HCT116 (cell line): ENCODE measurements at regions not wholly inside any gene's neighbourhood (a gene's known extent, or its start where the extent isn't known, plus 50 kb on each side); places are given as distances from the start of the nearest gene placed in this dataset.

ENCODE experiments used
- ATAC-seq: fragments of 200-7000 bp; cut with Tn5 transposase; 2 replicates; pipeline ENCODE4 v1.9.1; 2020; ENCODE audit warnings: mild to moderate bottlenecking, moderate library complexity
- BruUV-seq: library from RNA; stranded (reverse); fragments of 400-500 nt; replicated peaks from 2 replicates; lab custom pipeline; 2021; lab: Mats Ljungman, UMichigan
- CTCF ChIA-PET: fragments of 300-600 bp; sonication (Branson Sonifier 250); formaldehyde crosslinking; loops from one replicate; lab custom pipeline; 2021; ENCODE audit warnings: antibody characterized with exemption; lab: Charles Lee
- POLR2A ChIA-PET: fragments of 300-600, 350-600 bp; sonication (Branson Sonifier 250); formaldehyde crosslinking; loops from one replicate; lab custom pipeline; 2021; ENCODE audit warnings: antibody characterized with exemption; lab: Charles Lee
- RAD21 ChIA-PET, 2 experiments: fragments of 300-600 bp; sonication (Branson Sonifier 250); formaldehyde crosslinking; loops; one replicate each; lab custom pipeline; 2023; ENCODE audit warnings: low total read pairs in 2 of 2; ENCODE audit not compliant: uncharacterized antibody in 2 of 2, unreplicated experiment in 2 of 2, low non-redundant PET in 1 of 2; lab: Charles Lee
- DNase-seq: peaks from one replicate; pipeline ENCODE4 v3.0.0-alpha.2; 2010; ENCODE audit warnings: low read depth, low spot score
- H2AFZ ChIP-seq: fragments of 200-600 bp; shearing (Covaris generic), sonication (generic); 2 replicates; pipeline ENCODE4 v1.6.1; 2017; ENCODE audit warnings: low read depth, mixed run types, mixed read lengths, antibody characterized with exemption, low read length; ENCODE audit not compliant: poor library complexity, severe bottlenecking
- H3K27ac ChIP-seq: 2 replicates; pipeline ENCODE4 v1.5.1; 2012; ENCODE audit warnings: low read depth, low read length
- H3K27me3 ChIP-seq: fragments of 200-600 bp; sonication (generic); 2 replicates; pipeline ENCODE4 v1.6.1; 2016; ENCODE audit warnings: mixed run types, low read length, mixed read lengths; ENCODE audit not compliant: insufficient read depth
- H3K36me3 ChIP-seq, 2 experiments: fragments of 200-500 bp in 1 of 2; fragments of 200-600 bp in 1 of 2; sonication (Bioruptor generic) in 1 of 2; sonication (generic) in 1 of 2; 2 replicates each; pipeline versions ENCODE4 v1.5.1 to v1.6.1; 2014 to 2016; ENCODE audit warnings: low read length in 2 of 2, inconsistent platforms in 1 of 2, mixed read lengths in 1 of 2, mixed run types in 1 of 2; ENCODE audit not compliant: insufficient read depth in 2 of 2, control insufficient read depth in 1 of 2
- H3K4me1 ChIP-seq, 2 experiments: fragments of 200-600 bp in 1 of 2; sonication (generic) in 1 of 2; 2 replicates each; pipeline versions ENCODE4 v1.5.1 to v1.6.1; 2012 to 2017; ENCODE audit warnings: low read length in 2 of 2, inconsistent platforms in 1 of 2, mild to moderate bottlenecking in 1 of 2, mixed read lengths in 1 of 2, mixed run types in 1 of 2, moderate library complexity in 1 of 2; ENCODE audit not compliant: insufficient read depth in 2 of 2, control insufficient read depth in 1 of 2
- H3K4me2 ChIP-seq: fragments of 200-600 bp; sonication (generic); 2 replicates; pipeline ENCODE4 v1.6.1; 2017; ENCODE audit warnings: mixed run types, low read length, mixed read lengths
- H3K4me3 ChIP-seq, 2 experiments: fragments of 200-600 bp in 1 of 2; sonication (generic) in 1 of 2; replicated peaks in 1 of 2; 2 replicates each; pipeline ENCODE4 v1.5.1; 2011 to 2016; ENCODE audit warnings: low read length in 2 of 2, control low read depth in 1 of 2, low read depth in 1 of 2, mild to moderate bottlenecking in 1 of 2, mixed read lengths in 1 of 2, mixed run types in 1 of 2
- H3K79me2 ChIP-seq: fragments of 200-600 bp; sonication (generic); 2 replicates; pipeline ENCODE4 v1.6.1; 2017; ENCODE audit warnings: mild to moderate bottlenecking, mixed run types, low read length, moderate library complexity, mixed read lengths; ENCODE audit not compliant: insufficient read depth
- H3K9ac ChIP-seq: fragments of 200-600 bp; sonication (generic); 2 replicates; pipeline ENCODE4 v1.6.1; 2016; ENCODE audit warnings: low read length, mixed read lengths
- H3K9me2 ChIP-seq: fragments of 200-600 bp; sonication (generic), shearing (Covaris generic); 2 replicates; pipeline ENCODE4 v1.6.1; 2017; ENCODE audit warnings: mixed run types, mild to moderate bottlenecking, moderate library complexity; ENCODE audit not compliant: insufficient read depth
- H3K9me3 ChIP-seq, 2 experiments: fragments of 200-500 bp in 1 of 2; fragments of 200-600 bp in 1 of 2; sonication (Bioruptor generic) in 1 of 2; sonication (generic) in 1 of 2; 2 replicates each; pipeline ENCODE4 v1.6.1; 2014 to 2017; ENCODE audit warnings: low read length in 2 of 2, mixed read lengths in 2 of 2, inconsistent platforms in 1 of 2, low read depth in 1 of 2, mild to moderate bottlenecking in 1 of 2, mixed run types in 1 of 2, moderate library complexity in 1 of 2; ENCODE audit not compliant: control insufficient read depth in 1 of 2, insufficient read depth in 1 of 2
- H4K20me1 ChIP-seq: fragments of 200-600 bp; sonication (generic), shearing (Covaris generic); 2 replicates; pipeline ENCODE4 v1.6.1; 2017; ENCODE audit warnings: mixed run types, mild to moderate bottlenecking, moderate library complexity; ENCODE audit not compliant: insufficient read depth
- ATF3 ChIP-seq: IDR thresholded peaks from 2 replicates; pipeline ENCODE4 v1.6.1; 2012
- CBX3 ChIP-seq: IDR thresholded peaks from 2 replicates; pipeline ENCODE4 v1.6.1; 2012; ENCODE audit warnings: low read depth
- ELF1 ChIP-seq: IDR thresholded peaks from 2 replicates; pipeline ENCODE4 v1.6.1; 2012; ENCODE audit warnings: low read depth, borderline replicate concordance
- RAD21 ChIP-seq: IDR thresholded peaks from 2 replicates; pipeline ENCODE4 v1.6.1; 2012; ENCODE audit warnings: low read depth, mild to moderate bottlenecking
- REST ChIP-seq: IDR thresholded peaks from 2 replicates; pipeline ENCODE4 v1.6.1; 2012; ENCODE audit warnings: low read depth
- SP1 ChIP-seq: IDR thresholded peaks from 2 replicates; pipeline ENCODE4 v1.6.1; 2012; ENCODE audit warnings: low read depth
- TCF7L2 ChIP-seq: IDR thresholded peaks from 2 replicates; pipeline ENCODE4 v1.7.0; 2011; ENCODE audit warnings: borderline replicate concordance, inconsistent platforms; ENCODE audit not compliant: insufficient read depth, insufficient read length; ENCODE audit errors: extremely low read depth
- intact Hi-C: fragments of 100-400 bp; cut with micrococcal nuclease; formaldehyde crosslinking; loops from 2 replicates; pipeline ENCODE4 v1.10.0; 2022

- Histone ChIP-seq H3K9me2 (no peaks in the 10 kb centered on the region), H3K9me3 (no peaks in the 10 kb centered on the region), H3K4me2 (no peak overlapping the region), H4K20me1 (no peaks in the 10 kb centered on the region), H3K4me3 (no peak overlapping the region), H3K27ac (no peak overlapping the region), H3K9ac (no peak overlapping the region), H3K4me1 (no peaks in the 10 kb centered on the region; a peak in 1 of 4 replicates), H3K27me3 (no peaks in the 10 kb centered on the region), H3K79me2 (no peaks in the 10 kb centered on the region), H3K36me3 (no peaks in the 10 kb centered on the region), H2AFZ (no peak overlapping the region)
- POLR2A ChIA-PET: no interaction called here
- CTCF ChIA-PET: no interaction called here
- no peak for DNase-seq
- RAD21 ChIA-PET: no interaction called here
- intact Hi-C loops: no loop called here
- TF ChIP-seq CBX3: no peak
- TF ChIP-seq REST: no peak
- no peak for TF ChIP-seq ATF3
- no peak for TF ChIP-seq TCF7L2
- TF ChIP-seq ELF1: no peak
- TF ChIP-seq SP1: no peak
- TF ChIP-seq RAD21: no peak
- ATAC-seq: no peak
- no TSS peak for BruUV-seq
Measured at GRCh38 chr6:134830940-134831339, 119.0 kb downstream of the ALDH8A1 start.
